H1 (cell line): ENCODE measurements at regions not wholly inside any gene's neighbourhood (a gene's known extent, or its start where the extent isn't known, plus 50 kb on each side); places are given as distances from the start of the nearest gene placed in this dataset.

Source experiments
- NANOG ChIP-seq: IDR thresholded peaks from 2 replicates; pipeline ENCODE4 v1.6.1; 2011; ENCODE audit warnings: low read length, low read depth, mild to moderate bottlenecking, inconsistent platforms; ENCODE audit not compliant: insufficient read depth, poor library complexity, severe bottlenecking
- PHF8 ChIP-seq: fragments of 200-600 bp; sonication (generic); conservative IDR thresholded peaks from 2 replicates; pipeline ENCODE4 v1.7.1; 2012; ENCODE audit warnings: low read depth, mild to moderate bottlenecking, inconsistent platforms, low read length, moderate library complexity
- SP4 ChIP-seq: IDR thresholded peaks from 2 replicates; pipeline ENCODE4 v1.6.1; 2012; ENCODE audit warnings: low read length, inconsistent platforms

- TF ChIP-seq NANOG (no peak), SP4 (no peak), PHF8 (no peak)
Measured at GRCh38 chr1:106502659-106503058, 553.8 kb upstream of the PRMT6 start (continued).
